Right lobe of liver (tissue), 6 donors: ENCODE measurements at regions not wholly inside any gene's neighbourhood (a gene's known extent, or its start where the extent isn't known, plus 50 kb on each side); places are given as distances from the start of the nearest gene placed in this dataset.
A peak's percentile ranks its signal among the peaks of the same experiment; 100 is the strongest.

ENCODE experiments used
- ATAC-seq, 4 donors: fragments of 200-7000 bp; cut with Tn5 transposase; one replicate each; pipeline ENCODE4 v1.9.1; 2020; ENCODE audit warnings: mild to moderate bottlenecking in 4 of 4, moderate library complexity in 4 of 4
- DNase-seq, 3 donors: peaks; one replicate each; pipeline ENCODE4 v3.0.0-alpha.2; 2020
- H3K27ac ChIP-seq, 3 donors: fragments of 200-600 bp; one replicate each; pipeline ENCODE4 v1.8.0; 2022
- H3K27me3 ChIP-seq, 2 donors: fragments of 200-600 bp; one replicate each; pipeline ENCODE4 v1.8.0; 2022
- H3K36me3 ChIP-seq, 4 donors: fragments of 200-600 bp; sonication (generic) in 1 of 4; one replicate each; pipeline versions ENCODE4 v1.5.1 to v1.8.0; 2017 to 2022; ENCODE audit warnings: control low read depth in 1 of 4
- H3K4me1 ChIP-seq, 4 donors: fragments of 200-600 bp; sonication (generic) in 1 of 4; one replicate each; pipeline versions ENCODE4 v1.5.1 to v1.8.0; 2017 to 2022; ENCODE audit warnings: control low read depth in 1 of 4
- H3K4me3 ChIP-seq, 3 donors: fragments of 200-600 bp; one replicate each; pipeline ENCODE4 v1.8.0; 2022
- H3K9me3 ChIP-seq, 4 donors: fragments of 200-600 bp; sonication (generic) in 1 of 4; one replicate each; pipeline versions ENCODE4 v1.5.1 to v1.8.0; 2017 to 2022; ENCODE audit warnings: control low read depth in 1 of 4
- POLR2A ChIP-seq: fragments of 450-650 bp; IDR thresholded peaks from one replicate; pipeline ENCODE4 v1.6.1; 2017; ENCODE audit warnings: antibody characterized with exemption, mild to moderate bottlenecking
- WGBS: methylation state at CpG from one replicate; pipeline ENCODE4 v1.1.6; 2018; ENCODE audit warnings: low coverage, low lambda C conversion rate; ENCODE audit not compliant: insufficient coverage; ENCODE audit errors: missing lambda C conversion rate; 5-methylcytosine and 5-hydroxymethylcytosine counted together
- intact Hi-C, 2 donors: fragments of 100-400 bp; cut with DNase I; formaldehyde crosslinking; loops; one replicate each; pipeline versions ENCODE4 v1.11.2 to v1.14.1; 2022
- TF ChIP-seq, protein P1 (sequence below), 4 donors: fragments of 200-600 bp in 3 of 4; fragments of 450-650 bp in 1 of 4; IDR thresholded peaks; one replicate each; pipeline versions ENCODE4 v1.5.1 to v1.8.0; 2016 to 2022; ENCODE audit warnings: antibody characterized with exemption in 4 of 4, mild to moderate bottlenecking in 2 of 4
- donor health status: DM: no; HTN: yes; CAD: no.
- donor health status: DM: no; HTN: no; CAD: no.
- donor health status: DM: no; HTN: no; CAD: no.
- donor health status: DM: no; HTN: yes; CAD: no.
- donor health status: DM: no; HTN: yes; CAD: no.

DNA sequence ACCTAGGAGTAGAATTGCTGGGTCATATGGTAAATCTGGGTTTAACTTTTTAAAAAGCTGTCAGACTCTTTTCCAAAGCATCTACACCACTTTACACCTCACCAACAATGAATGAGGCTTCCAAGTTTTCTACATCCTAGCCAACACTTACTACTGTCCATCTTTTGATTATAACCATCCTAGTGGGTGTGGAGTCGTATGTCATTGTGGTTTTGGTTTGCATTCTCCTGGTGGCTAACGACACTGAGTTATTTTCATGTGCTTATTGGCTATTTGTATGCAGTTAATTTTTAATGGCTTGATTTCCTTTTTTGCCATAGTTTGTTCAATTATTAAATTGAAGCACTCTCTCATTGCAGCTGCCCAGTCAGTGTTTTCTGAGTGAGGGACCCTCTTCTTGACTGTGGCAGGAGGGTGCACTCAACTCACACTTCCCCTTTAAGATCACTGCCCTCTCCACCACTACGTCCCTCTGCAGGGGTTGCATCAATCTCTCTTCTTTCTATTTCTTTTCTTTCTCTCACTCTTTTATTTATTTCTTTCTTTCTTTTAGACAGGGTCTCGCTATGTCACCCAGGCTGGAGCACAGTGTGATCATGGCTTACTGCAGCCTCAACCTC, 182.3 kb downstream of the C9orf152 start:
- WGBS = 44% methylated on average over 4 of the region's 4 CpGs
- Histone ChIP-seq H3K27me3 (no peaks in the 10 kb centered on the region), H3K4me3 (no peak overlapping the region), H3K9me3 (no peaks in the 10 kb centered on the region), H3K36me3 (no peaks in the 10 kb centered on the region), H3K4me1 (peaks cover 0 to 40% (median 21%) of the 10 kb centered on the region in 4 donors), H3K27ac (no peak overlapping the region)
- TF ChIP-seq, protein P1, sequence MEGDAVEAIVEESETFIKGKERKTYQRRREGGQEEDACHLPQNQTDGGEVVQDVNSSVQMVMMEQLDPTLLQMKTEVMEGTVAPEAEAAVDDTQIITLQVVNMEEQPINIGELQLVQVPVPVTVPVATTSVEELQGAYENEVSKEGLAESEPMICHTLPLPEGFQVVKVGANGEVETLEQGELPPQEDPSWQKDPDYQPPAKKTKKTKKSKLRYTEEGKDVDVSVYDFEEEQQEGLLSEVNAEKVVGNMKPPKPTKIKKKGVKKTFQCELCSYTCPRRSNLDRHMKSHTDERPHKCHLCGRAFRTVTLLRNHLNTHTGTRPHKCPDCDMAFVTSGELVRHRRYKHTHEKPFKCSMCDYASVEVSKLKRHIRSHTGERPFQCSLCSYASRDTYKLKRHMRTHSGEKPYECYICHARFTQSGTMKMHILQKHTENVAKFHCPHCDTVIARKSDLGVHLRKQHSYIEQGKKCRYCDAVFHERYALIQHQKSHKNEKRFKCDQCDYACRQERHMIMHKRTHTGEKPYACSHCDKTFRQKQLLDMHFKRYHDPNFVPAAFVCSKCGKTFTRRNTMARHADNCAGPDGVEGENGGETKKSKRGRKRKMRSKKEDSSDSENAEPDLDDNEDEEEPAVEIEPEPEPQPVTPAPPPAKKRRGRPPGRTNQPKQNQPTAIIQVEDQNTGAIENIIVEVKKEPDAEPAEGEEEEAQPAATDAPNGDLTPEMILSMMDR (IDR thresholded peaks at IDR 0.05) = no peak
- no peak for TF ChIP-seq POLR2A
- intact Hi-C loops = no loop called here
- ATAC-seq = no peak
- no peak for DNase-seq

GRCh38 chr9:110027671-110028081, 180.3 kb downstream of the C9orf152 start:
- Histone ChIP-seq H3K27me3 (no peaks in the 10 kb centered on the region), H3K4me1 (peaks cover 0 to 48% (median 24%) of the 10 kb centered on the region in 4 donors), H3K4me3 (no peak overlapping the region), H3K9me3 (no peaks in the 10 kb centered on the region), H3K36me3 (no peaks in the 10 kb centered on the region), H3K27ac (peak overlapping the region; percentile 55 to 82 (median 77))
- intact Hi-C loops = no loop called here
- TF ChIP-seq, protein P1 (IDR thresholded peaks at IDR 0.05) = peak in 1 of 4 donors; percentile 1
- peak; percentile 27 for TF ChIP-seq POLR2A
- 11% methylated on average over 6 of the region's 6 CpGs for WGBS
- DNase-seq (peak in 1 of 3 donors; percentile 68), ATAC-seq (peak; percentile 78 to 86 (median 78))

DNA sequence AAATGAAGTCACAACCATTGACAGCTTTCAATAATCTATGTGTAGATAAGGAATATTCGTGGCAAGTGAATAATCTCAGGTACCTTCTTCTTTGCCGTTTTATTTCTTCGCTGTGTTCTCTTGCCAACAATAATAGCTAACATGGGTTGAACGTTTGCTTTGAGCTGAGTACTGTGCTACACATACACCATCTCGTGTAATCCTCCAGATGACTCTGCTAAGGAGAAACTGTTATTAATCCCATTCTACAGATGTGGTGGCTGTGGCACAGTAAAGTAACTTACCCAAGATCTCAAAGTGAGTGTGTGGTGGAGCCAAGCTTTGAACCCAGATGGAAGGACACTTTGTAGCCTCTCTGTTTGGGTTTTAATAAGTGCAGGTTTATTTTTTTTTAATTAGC, 179.7 kb downstream of the C9orf152 start:
- peak overlapping the region; percentile 55 to 82 (median 77) for H3K27ac ChIP-seq
- H3K4me1 ChIP-seq = peaks cover 0 to 48% (median 24%) of the 10 kb centered on the region in 4 donors
- intact Hi-C loops = no loop called here
- ATAC-seq (peak in 2 of 4 donors; percentile 12 to 20), DNase-seq (no peak)
- 34% methylated on average over 5 of the region's 5 CpGs for whole genome bisulfite sequencing
- H3K4me3 ChIP-seq = no peak overlapping the region
- H3K27me3 ChIP-seq = no peaks in the 10 kb centered on the region
- no peaks in the 10 kb centered on the region for H3K36me3 ChIP-seq
- TF ChIP-seq, protein P1 (IDR thresholded peaks at IDR 0.05) = no peak
- TF ChIP-seq POLR2A = no peak
- H3K9me3 ChIP-seq = no peaks in the 10 kb centered on the region

DNA sequence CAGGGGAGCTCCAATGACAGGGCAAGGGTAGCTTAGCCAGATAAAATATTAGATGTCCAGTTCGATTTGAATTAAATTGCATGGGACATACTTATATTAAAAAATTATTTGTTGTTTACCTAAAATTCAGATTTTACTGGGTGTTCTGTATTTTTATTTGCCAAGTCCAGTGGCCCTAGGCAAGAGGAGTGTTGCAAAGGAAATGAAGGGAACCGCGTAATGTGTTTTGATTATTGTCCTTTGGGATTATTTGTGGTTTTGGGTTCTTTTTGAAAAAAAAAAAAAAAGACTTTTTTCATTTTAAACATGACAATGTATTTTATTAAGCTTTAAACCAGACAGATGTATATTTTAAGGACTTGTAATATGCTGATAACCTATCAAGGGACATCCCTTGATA, 179.3 kb downstream of the C9orf152 start:
- H3K4me1 ChIP-seq = peaks cover 0 to 48% (median 24%) of the 10 kb centered on the region in 4 donors
- H3K36me3 ChIP-seq = no peaks in the 10 kb centered on the region
- 52% methylated on average over 3 of the region's 3 CpGs for WGBS
- intact Hi-C loops = no loop called here
- TF ChIP-seq, protein P1 (IDR thresholded peaks at IDR 0.05) = no peak
- no peak for TF ChIP-seq POLR2A
- H3K27ac ChIP-seq = peak overlapping the region; percentile 55 to 82 (median 77)
- H3K4me3 ChIP-seq = no peak overlapping the region
- no peaks in the 10 kb centered on the region for H3K27me3 ChIP-seq
- H3K9me3 ChIP-seq = no peaks in the 10 kb centered on the region
- no peak for DNase-seq
- ATAC-seq = no peak
